ENCODE measurements at regions not wholly inside any gene's neighbourhood (a gene's known extent, or its start where the extent isn't known, plus 50 kb on each side); places are given as distances from the start of the nearest gene placed in this dataset.

GRCh38 chr1:22376546-22376945 is 75.1 kb upstream of the ZBTB40 start:
- no peak for TF ChIP-seq CTCF (IDR thresholded peaks at IDR 0.05)
- WGBS, 2 donors: 75 to 78% methylated on average over 8 of the region's 8 CpGs
- peaks cover 0 to 6% (median 0%) of the 10 kb centered on the region in 11 donors for H3K9me3 ChIP-seq
- H3K36me3 ChIP-seq: no peaks in the 10 kb centered on the region
- no peaks in the 10 kb centered on the region for H3K4me1 ChIP-seq
- intact Hi-C loops (cut with DNase I): no loop called here
- H3K27me3 ChIP-seq: peaks cover 0 to 48% (median 19%) of the 10 kb centered on the region in 7 donors
- no peak for ATAC-seq
- H3K27ac ChIP-seq: no peak overlapping the region
- no peak for DNase-seq
- H3K4me3 ChIP-seq: no peak overlapping the region

DNA sequence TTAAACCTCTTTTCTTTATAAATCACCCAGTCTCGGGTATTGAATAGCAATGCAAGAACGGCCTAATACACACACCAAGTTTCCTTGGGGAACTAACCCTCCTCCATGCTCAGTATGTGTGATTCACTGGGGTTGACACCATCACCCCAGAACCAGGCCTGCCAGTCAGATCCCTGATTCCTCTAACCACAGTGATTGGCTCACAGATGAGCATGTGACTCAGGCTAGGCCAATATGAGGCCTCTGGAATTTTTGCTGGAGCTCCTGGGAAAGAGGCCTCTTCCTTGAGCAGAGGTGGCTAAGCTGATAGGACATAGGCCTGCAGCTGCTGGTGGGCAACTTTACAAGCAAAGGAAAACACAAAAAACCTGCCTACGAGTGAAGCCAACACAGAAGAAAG is 74.7 kb upstream of the ZBTB40 start:
- ATAC-seq (no peak), DNase-seq (no peak)
- Histone ChIP-seq H3K27ac (no peak overlapping the region), H3K9me3 (peaks cover 0 to 6% (median 0%) of the 10 kb centered on the region in 11 donors), H3K4me1 (no peaks in the 10 kb centered on the region), H3K4me3 (no peak overlapping the region), H3K36me3 (no peaks in the 10 kb centered on the region), H3K27me3 (peaks cover 0 to 48% (median 19%) of the 10 kb centered on the region in 7 donors)
- WGBS, 2 donors: 72 to 92% methylated on average over 3 of the region's 3 CpGs
- intact Hi-C loops (cut with DNase I): no loop called here
- TF ChIP-seq CTCF (IDR thresholded peaks at IDR 0.05): no peak

DNA sequence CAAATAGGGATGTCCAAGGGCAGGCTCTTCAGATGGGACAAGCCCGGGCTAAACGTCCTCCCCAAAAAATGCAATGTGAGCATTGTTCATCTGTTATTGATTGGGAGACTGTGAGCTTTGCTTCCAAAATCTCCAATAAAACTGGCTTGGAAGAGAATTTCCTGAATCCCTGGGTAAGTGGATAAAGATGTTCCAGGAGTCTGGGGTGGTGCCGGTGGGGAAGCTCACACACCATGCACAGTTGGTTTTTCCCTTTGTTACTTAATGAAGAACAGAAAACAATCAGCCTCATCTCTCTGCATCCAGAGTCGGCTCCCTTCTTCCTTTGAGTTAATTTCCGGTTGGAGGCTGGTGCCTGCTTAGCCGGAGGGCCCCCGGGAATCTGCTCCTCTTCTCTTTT is 72.1 kb upstream of the ZBTB40 start:
- TF ChIP-seq CTCF (IDR thresholded peaks at IDR 0.05): no peak
- H3K27ac ChIP-seq: no peak overlapping the region
- WGBS, 2 donors: 56 to 58% methylated on average over 7 of the region's 7 CpGs
- no peaks in the 10 kb centered on the region for H3K4me1 ChIP-seq
- peaks cover 0 to 58% (median 22%) of the 10 kb centered on the region in 7 donors for H3K27me3 ChIP-seq
- DNase-seq (no peak), ATAC-seq (no peak)
- intact Hi-C loops (cut with DNase I): no loop called here
- H3K9me3 ChIP-seq: no peaks in the 10 kb centered on the region
- H3K4me3 ChIP-seq: no peak overlapping the region
- no peaks in the 10 kb centered on the region for H3K36me3 ChIP-seq

- H3K27ac ChIP-seq: no peak overlapping the region
- peaks cover 0 to 56% (median 24%) of the 10 kb centered on the region in 7 donors for H3K27me3 ChIP-seq
- ATAC-seq (no peak), DNase-seq (no peak)
- 70 to 75% methylated on average over 10 of the region's 10 CpGs for WGBS, 2 donors
- H3K9me3 ChIP-seq: no peaks in the 10 kb centered on the region
- no peak overlapping the region for H3K4me3 ChIP-seq
- no peaks in the 10 kb centered on the region for H3K4me1 ChIP-seq
- no peak for TF ChIP-seq CTCF (IDR thresholded peaks at IDR 0.05)
- intact Hi-C loops (cut with DNase I): no loop called here
- no peaks in the 10 kb centered on the region for H3K36me3 ChIP-seq
Measured at GRCh38 chr1:22380024-22380785, 71.4 kb upstream of the ZBTB40 start.
